HCT116 (cell line): ENCODE measurements at regions not wholly inside any gene's neighbourhood (a gene's known extent, or its start where the extent isn't known, plus 50 kb on each side); places are given as distances from the start of the nearest gene placed in this dataset.

Experiments used
- ATAC-seq: fragments of 200-7000 bp; cut with Tn5 transposase; 2 replicates; pipeline ENCODE4 v1.9.1; 2020; ENCODE audit warnings: mild to moderate bottlenecking, moderate library complexity
- BruUV-seq: library from RNA; stranded (reverse); fragments of 400-500 nt; replicated peaks from 2 replicates; lab custom pipeline; 2021; lab: Mats Ljungman, UMichigan
- CTCF ChIA-PET: fragments of 300-600 bp; sonication (Branson Sonifier 250); formaldehyde crosslinking; loops from one replicate; lab custom pipeline; 2021; ENCODE audit warnings: antibody characterized with exemption; lab: Charles Lee
- POLR2A ChIA-PET: fragments of 300-600, 350-600 bp; sonication (Branson Sonifier 250); formaldehyde crosslinking; loops from one replicate; lab custom pipeline; 2021; ENCODE audit warnings: antibody characterized with exemption; lab: Charles Lee
- RAD21 ChIA-PET, 2 experiments: fragments of 300-600 bp; sonication (Branson Sonifier 250); formaldehyde crosslinking; loops; one replicate each; lab custom pipeline; 2023; ENCODE audit warnings: low total read pairs in 2 of 2; ENCODE audit not compliant: uncharacterized antibody in 2 of 2, unreplicated experiment in 2 of 2, low non-redundant PET in 1 of 2; lab: Charles Lee
- DNase-seq: peaks from one replicate; pipeline ENCODE4 v3.0.0-alpha.2; 2010; ENCODE audit warnings: low read depth, low spot score
- H2AFZ ChIP-seq: fragments of 200-600 bp; shearing (Covaris generic), sonication (generic); 2 replicates; pipeline ENCODE4 v1.6.1; 2017; ENCODE audit warnings: low read depth, mixed run types, mixed read lengths, antibody characterized with exemption, low read length; ENCODE audit not compliant: poor library complexity, severe bottlenecking
- H3K27ac ChIP-seq: 2 replicates; pipeline ENCODE4 v1.5.1; 2012; ENCODE audit warnings: low read depth, low read length
- H3K27me3 ChIP-seq: fragments of 200-600 bp; sonication (generic); 2 replicates; pipeline ENCODE4 v1.6.1; 2016; ENCODE audit warnings: mixed run types, low read length, mixed read lengths; ENCODE audit not compliant: insufficient read depth
- H3K36me3 ChIP-seq, 2 experiments: fragments of 200-500 bp in 1 of 2; fragments of 200-600 bp in 1 of 2; sonication (Bioruptor generic) in 1 of 2; sonication (generic) in 1 of 2; 2 replicates each; pipeline versions ENCODE4 v1.5.1 to v1.6.1; 2014 to 2016; ENCODE audit warnings: low read length in 2 of 2, inconsistent platforms in 1 of 2, mixed read lengths in 1 of 2, mixed run types in 1 of 2; ENCODE audit not compliant: insufficient read depth in 2 of 2, control insufficient read depth in 1 of 2
- H3K4me1 ChIP-seq, 2 experiments: fragments of 200-600 bp in 1 of 2; sonication (generic) in 1 of 2; 2 replicates each; pipeline versions ENCODE4 v1.5.1 to v1.6.1; 2012 to 2017; ENCODE audit warnings: low read length in 2 of 2, inconsistent platforms in 1 of 2, mild to moderate bottlenecking in 1 of 2, mixed read lengths in 1 of 2, mixed run types in 1 of 2, moderate library complexity in 1 of 2; ENCODE audit not compliant: insufficient read depth in 2 of 2, control insufficient read depth in 1 of 2
- H3K4me2 ChIP-seq: fragments of 200-600 bp; sonication (generic); 2 replicates; pipeline ENCODE4 v1.6.1; 2017; ENCODE audit warnings: mixed run types, low read length, mixed read lengths
- H3K4me3 ChIP-seq, 2 experiments: fragments of 200-600 bp in 1 of 2; sonication (generic) in 1 of 2; replicated peaks in 1 of 2; 2 replicates each; pipeline ENCODE4 v1.5.1; 2011 to 2016; ENCODE audit warnings: low read length in 2 of 2, control low read depth in 1 of 2, low read depth in 1 of 2, mild to moderate bottlenecking in 1 of 2, mixed read lengths in 1 of 2, mixed run types in 1 of 2
- H3K79me2 ChIP-seq: fragments of 200-600 bp; sonication (generic); 2 replicates; pipeline ENCODE4 v1.6.1; 2017; ENCODE audit warnings: mild to moderate bottlenecking, mixed run types, low read length, moderate library complexity, mixed read lengths; ENCODE audit not compliant: insufficient read depth
- H3K9ac ChIP-seq: fragments of 200-600 bp; sonication (generic); 2 replicates; pipeline ENCODE4 v1.6.1; 2016; ENCODE audit warnings: low read length, mixed read lengths
- H3K9me2 ChIP-seq: fragments of 200-600 bp; sonication (generic), shearing (Covaris generic); 2 replicates; pipeline ENCODE4 v1.6.1; 2017; ENCODE audit warnings: mixed run types, mild to moderate bottlenecking, moderate library complexity; ENCODE audit not compliant: insufficient read depth
- H3K9me3 ChIP-seq, 2 experiments: fragments of 200-500 bp in 1 of 2; fragments of 200-600 bp in 1 of 2; sonication (Bioruptor generic) in 1 of 2; sonication (generic) in 1 of 2; 2 replicates each; pipeline ENCODE4 v1.6.1; 2014 to 2017; ENCODE audit warnings: low read length in 2 of 2, mixed read lengths in 2 of 2, inconsistent platforms in 1 of 2, low read depth in 1 of 2, mild to moderate bottlenecking in 1 of 2, mixed run types in 1 of 2, moderate library complexity in 1 of 2; ENCODE audit not compliant: control insufficient read depth in 1 of 2, insufficient read depth in 1 of 2
- H4K20me1 ChIP-seq: fragments of 200-600 bp; sonication (generic), shearing (Covaris generic); 2 replicates; pipeline ENCODE4 v1.6.1; 2017; ENCODE audit warnings: mixed run types, mild to moderate bottlenecking, moderate library complexity; ENCODE audit not compliant: insufficient read depth
- ELF1 ChIP-seq: IDR thresholded peaks from 2 replicates; pipeline ENCODE4 v1.6.1; 2012; ENCODE audit warnings: low read depth, borderline replicate concordance
- EZH2 ChIP-seq: fragments of 200-600 bp; sonication (generic); IDR thresholded peaks from 2 replicates; pipeline ENCODE4 v1.6.1; 2017; ENCODE audit warnings: antibody characterized with exemption, mixed run types
- POLR2AphosphoS5 ChIP-seq: IDR thresholded peaks from 2 replicates; pipeline ENCODE4 v1.6.1; 2011; ENCODE audit warnings: mild to moderate bottlenecking, low read depth, low read length, moderate library complexity
- RAD21 ChIP-seq: IDR thresholded peaks from 2 replicates; pipeline ENCODE4 v1.6.1; 2012; ENCODE audit warnings: low read depth, mild to moderate bottlenecking
- SP1 ChIP-seq: IDR thresholded peaks from 2 replicates; pipeline ENCODE4 v1.6.1; 2012; ENCODE audit warnings: low read depth
- TCF7L2 ChIP-seq: IDR thresholded peaks from 2 replicates; pipeline ENCODE4 v1.7.0; 2011; ENCODE audit warnings: borderline replicate concordance, inconsistent platforms; ENCODE audit not compliant: insufficient read depth, insufficient read length; ENCODE audit errors: extremely low read depth
- YY1 ChIP-seq: IDR thresholded peaks from 2 replicates; pipeline ENCODE4 v1.6.1; 2011; ENCODE audit warnings: low read length, low read depth, moderate library complexity, mild to moderate bottlenecking; ENCODE audit not compliant: insufficient replicate concordance; ENCODE audit errors: extremely low read depth
- ZNF274 ChIP-seq: fragments of 200-500 bp; sonication (Bioruptor generic); IDR thresholded peaks from 2 replicates; pipeline ENCODE4 v1.6.1; 2014; ENCODE audit warnings: mild to moderate bottlenecking, low read depth, low read length, inconsistent platforms
- intact Hi-C: fragments of 100-400 bp; cut with micrococcal nuclease; formaldehyde crosslinking; loops from 2 replicates; pipeline ENCODE4 v1.10.0; 2022
- TF ChIP-seq, protein P1 (sequence below): IDR thresholded peaks from 2 replicates; pipeline ENCODE4 v1.6.1; 2012
- TF ChIP-seq, protein P2 (sequence below): IDR thresholded peaks from 2 replicates; pipeline ENCODE4 v1.6.1; 2012; ENCODE audit warnings: low read depth
- TF ChIP-seq, protein P3 (sequence below), 3 experiments: fragments of 200-600 bp in 1 of 3; sonication (generic) in 1 of 3; IDR thresholded peaks in 2 of 3; conservative IDR thresholded peaks in 1 of 3; 2 replicates each; pipeline ENCODE4 v1.5.1; 2012 to 2017; ENCODE audit warnings: low read depth in 2 of 3, low read length in 2 of 3, antibody characterized with exemption in 1 of 3, borderline replicate concordance in 1 of 3, control low read depth in 1 of 3, mild to moderate bottlenecking in 1 of 3, mixed read lengths in 1 of 3, mixed run types in 1 of 3, moderate library complexity in 1 of 3; ENCODE audit not compliant: insufficient read depth in 1 of 3

DNA sequence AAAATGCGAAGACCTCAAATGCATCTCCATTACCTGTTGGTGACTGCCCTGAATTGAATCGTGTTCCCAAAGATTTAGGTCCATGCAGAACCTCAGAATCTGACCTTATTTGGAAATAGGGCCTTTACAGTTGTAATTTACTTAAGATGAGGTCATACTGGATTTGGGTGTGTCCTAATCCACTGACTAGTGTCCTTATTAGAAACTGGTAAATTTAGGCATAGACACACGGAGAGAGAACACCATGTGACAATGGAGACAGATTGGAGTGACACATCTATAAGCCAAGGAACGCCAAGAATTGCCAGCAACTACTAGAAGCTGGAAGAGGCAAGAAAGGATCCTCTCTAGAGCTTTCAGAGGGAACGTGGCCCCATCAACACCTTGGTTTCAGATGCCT lies 203.1 kb downstream of the SMAD2 start:
- Histone ChIP-seq H4K20me1 (no peaks in the 10 kb centered on the region), H3K27me3 (peaks cover 84% of the 10 kb centered on the region), H3K4me1 (peaks cover 0 to 2% of the 10 kb centered on the region in 2 experiments; a peak in 1 of 4 replicates), H3K9ac (no peak overlapping the region), H3K36me3 (no peaks in the 10 kb centered on the region), H2AFZ (no peak overlapping the region), H3K4me2 (no peak overlapping the region), H3K9me2 (no peaks in the 10 kb centered on the region), H3K4me3 (no peak overlapping the region), H3K9me3 (no peaks in the 10 kb centered on the region), H3K79me2 (no peaks in the 10 kb centered on the region), H3K27ac (no peak overlapping the region)
- BruUV-seq, result no TSS peak
- ATAC-seq (no peak), DNase-seq (no peak)
- TF ChIP-seq, protein P1, sequence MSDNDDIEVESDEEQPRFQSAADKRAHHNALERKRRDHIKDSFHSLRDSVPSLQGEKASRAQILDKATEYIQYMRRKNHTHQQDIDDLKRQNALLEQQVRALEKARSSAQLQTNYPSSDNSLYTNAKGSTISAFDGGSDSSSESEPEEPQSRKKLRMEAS, result no peak
- TF ChIP-seq RAD21 (no peak), TCF7L2 (no peak), ZNF274 (no peak), YY1 (no peak), ELF1 (no peak), EZH2 (no peak), POLR2AphosphoS5 (no peak), SP1 (no peak)
- TF ChIP-seq, protein P2, sequence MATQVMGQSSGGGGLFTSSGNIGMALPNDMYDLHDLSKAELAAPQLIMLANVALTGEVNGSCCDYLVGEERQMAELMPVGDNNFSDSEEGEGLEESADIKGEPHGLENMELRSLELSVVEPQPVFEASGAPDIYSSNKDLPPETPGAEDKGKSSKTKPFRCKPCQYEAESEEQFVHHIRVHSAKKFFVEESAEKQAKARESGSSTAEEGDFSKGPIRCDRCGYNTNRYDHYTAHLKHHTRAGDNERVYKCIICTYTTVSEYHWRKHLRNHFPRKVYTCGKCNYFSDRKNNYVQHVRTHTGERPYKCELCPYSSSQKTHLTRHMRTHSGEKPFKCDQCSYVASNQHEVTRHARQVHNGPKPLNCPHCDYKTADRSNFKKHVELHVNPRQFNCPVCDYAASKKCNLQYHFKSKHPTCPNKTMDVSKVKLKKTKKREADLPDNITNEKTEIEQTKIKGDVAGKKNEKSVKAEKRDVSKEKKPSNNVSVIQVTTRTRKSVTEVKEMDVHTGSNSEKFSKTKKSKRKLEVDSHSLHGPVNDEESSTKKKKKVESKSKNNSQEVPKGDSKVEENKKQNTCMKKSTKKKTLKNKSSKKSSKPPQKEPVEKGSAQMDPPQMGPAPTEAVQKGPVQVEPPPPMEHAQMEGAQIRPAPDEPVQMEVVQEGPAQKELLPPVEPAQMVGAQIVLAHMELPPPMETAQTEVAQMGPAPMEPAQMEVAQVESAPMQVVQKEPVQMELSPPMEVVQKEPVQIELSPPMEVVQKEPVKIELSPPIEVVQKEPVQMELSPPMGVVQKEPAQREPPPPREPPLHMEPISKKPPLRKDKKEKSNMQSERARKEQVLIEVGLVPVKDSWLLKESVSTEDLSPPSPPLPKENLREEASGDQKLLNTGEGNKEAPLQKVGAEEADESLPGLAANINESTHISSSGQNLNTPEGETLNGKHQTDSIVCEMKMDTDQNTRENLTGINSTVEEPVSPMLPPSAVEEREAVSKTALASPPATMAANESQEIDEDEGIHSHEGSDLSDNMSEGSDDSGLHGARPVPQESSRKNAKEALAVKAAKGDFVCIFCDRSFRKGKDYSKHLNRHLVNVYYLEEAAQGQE, result no peak
- TF ChIP-seq, protein P3, sequence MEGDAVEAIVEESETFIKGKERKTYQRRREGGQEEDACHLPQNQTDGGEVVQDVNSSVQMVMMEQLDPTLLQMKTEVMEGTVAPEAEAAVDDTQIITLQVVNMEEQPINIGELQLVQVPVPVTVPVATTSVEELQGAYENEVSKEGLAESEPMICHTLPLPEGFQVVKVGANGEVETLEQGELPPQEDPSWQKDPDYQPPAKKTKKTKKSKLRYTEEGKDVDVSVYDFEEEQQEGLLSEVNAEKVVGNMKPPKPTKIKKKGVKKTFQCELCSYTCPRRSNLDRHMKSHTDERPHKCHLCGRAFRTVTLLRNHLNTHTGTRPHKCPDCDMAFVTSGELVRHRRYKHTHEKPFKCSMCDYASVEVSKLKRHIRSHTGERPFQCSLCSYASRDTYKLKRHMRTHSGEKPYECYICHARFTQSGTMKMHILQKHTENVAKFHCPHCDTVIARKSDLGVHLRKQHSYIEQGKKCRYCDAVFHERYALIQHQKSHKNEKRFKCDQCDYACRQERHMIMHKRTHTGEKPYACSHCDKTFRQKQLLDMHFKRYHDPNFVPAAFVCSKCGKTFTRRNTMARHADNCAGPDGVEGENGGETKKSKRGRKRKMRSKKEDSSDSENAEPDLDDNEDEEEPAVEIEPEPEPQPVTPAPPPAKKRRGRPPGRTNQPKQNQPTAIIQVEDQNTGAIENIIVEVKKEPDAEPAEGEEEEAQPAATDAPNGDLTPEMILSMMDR (IDR thresholded peaks at IDR 0.05 in 2 of 3, conservative IDR thresholded peaks at IDR 0.05 in 1 of 3; ENCODE audit: borderline replicate concordance in 1 of 3, insufficient read depth in 1 of 3, low read depth in 2 of 3, low read length in 2 of 3), result no peak
- RAD21 ChIA-PET, result no interaction called here
- POLR2A ChIA-PET, result no interaction called here
- CTCF ChIA-PET, result no interaction called here
- intact Hi-C loops, result no loop called here
